GM23338 (cell line): ENCODE measurements at regions not wholly inside any gene's neighbourhood (a gene's known extent, or its start where the extent isn't known, plus 50 kb on each side); places are given as distances from the start of the nearest gene placed in this dataset.

Experiments
- ATAC-seq: fragments of 200-7000 bp; cut with Tn5 transposase; 3 replicates; pipeline ENCODE4 v1.9.1; 2020
- DNase-seq: peaks from one replicate; pipeline ENCODE4 v3.0.0-alpha.2; 2015; ENCODE audit warnings: low spot score
- H2AFZ ChIP-seq: fragments of 200-600 bp; sonication (generic); 2 replicates; pipeline ENCODE4 v1.8.0; 2016; ENCODE audit warnings: antibody characterized with exemption, mild to moderate bottlenecking, moderate library complexity
- H3F3A ChIP-seq: fragments of 200-600 bp; sonication (generic); replicated peaks from 2 replicates; pipeline ENCODE4 v1.8.0; 2017; ENCODE audit warnings: antibody characterized with exemption, mixed run types, low read depth
- H3K27ac ChIP-seq: fragments of 200-600 bp; sonication (generic); 2 replicates; pipeline ENCODE4 v1.6.1; 2016; ENCODE audit warnings: low read depth
- H3K27me3 ChIP-seq: fragments of 200-600 bp; sonication (generic); 2 replicates; pipeline ENCODE4 v1.8.0; 2016; ENCODE audit warnings: mild to moderate bottlenecking, mixed run types, moderate library complexity; ENCODE audit not compliant: insufficient read depth
- H3K36me3 ChIP-seq: fragments of 200-600 bp; sonication (generic); 2 replicates; pipeline ENCODE4 v1.8.0; 2016; ENCODE audit warnings: mild to moderate bottlenecking; ENCODE audit not compliant: insufficient read depth
- H3K4me1 ChIP-seq: fragments of 200-600 bp; sonication (generic); 2 replicates; pipeline ENCODE4 v1.8.0; 2016; ENCODE audit warnings: mild to moderate bottlenecking, moderate library complexity; ENCODE audit not compliant: insufficient read depth
- H3K4me2 ChIP-seq: fragments of 200-600 bp; sonication (generic); 2 replicates; pipeline ENCODE4 v1.7.1; 2017; ENCODE audit warnings: mixed run types
- H3K4me3 ChIP-seq: fragments of 200-600 bp; sonication (generic); 2 replicates; pipeline ENCODE4 v1.6.1; 2016; ENCODE audit warnings: mixed run types
- H3K79me2 ChIP-seq: fragments of 200-600 bp; sonication (generic); replicated peaks from 2 replicates; pipeline ENCODE4 v1.8.0; 2017; ENCODE audit warnings: mild to moderate bottlenecking; ENCODE audit not compliant: insufficient read depth
- H3K9me2 ChIP-seq: fragments of 200-600 bp; sonication (generic); 2 replicates; pipeline ENCODE4 v1.8.0; 2017; ENCODE audit not compliant: insufficient read depth
- H4K20me1 ChIP-seq: fragments of 200-600 bp; sonication (generic); replicated peaks from 2 replicates; pipeline ENCODE4 v1.8.0; 2017; ENCODE audit warnings: mild to moderate bottlenecking; ENCODE audit not compliant: insufficient read depth
- H3K27ac Mint-ChIP-seq: 2 replicates; pipeline ENCODE4 v1.8.0; 2020; ENCODE audit warnings: inconsistent platforms, mild to moderate bottlenecking, moderate library complexity, mixed read lengths
- H3K27me3 Mint-ChIP-seq: 3 replicates; pipeline ENCODE4 v1.8.0; 2022; ENCODE audit warnings: low read depth, mild to moderate bottlenecking, moderate library complexity, mixed read lengths, inconsistent platforms; ENCODE audit not compliant: insufficient read depth, poor library complexity
- H3K36me3 Mint-ChIP-seq: 3 replicates; pipeline ENCODE4 v1.8.0; 2021; ENCODE audit warnings: low read depth, mild to moderate bottlenecking, inconsistent platforms, moderate library complexity, mixed read lengths
- H3K4me1 Mint-ChIP-seq: 3 replicates; pipeline ENCODE4 v1.8.0; 2020; ENCODE audit warnings: mild to moderate bottlenecking, inconsistent platforms, mixed read lengths
- H3K4me3 Mint-ChIP-seq: 3 replicates; pipeline ENCODE4 v1.8.0; 2021; ENCODE audit warnings: moderate library complexity, mild to moderate bottlenecking, inconsistent platforms, mixed read lengths
- H3K9me3 Mint-ChIP-seq: 3 replicates; pipeline ENCODE4 v1.8.0; 2020; ENCODE audit warnings: moderate library complexity, mild to moderate bottlenecking, inconsistent platforms, mixed read lengths
- CREB1 ChIP-seq: fragments of 250-450 bp; sonication (Bioruptor Pico); IDR thresholded peaks from 2 replicates; pipeline ENCODE4 v1.5.0; 2020; ENCODE audit warnings: low read depth, mild to moderate bottlenecking, moderate library complexity
- EZH2 ChIP-seq: fragments of 200-600 bp; sonication (generic); IDR thresholded peaks from one replicate; pipeline ENCODE4 v1.8.0; 2017; ENCODE audit warnings: antibody characterized with exemption, mild to moderate bottlenecking, low read depth; ENCODE audit not compliant: unreplicated experiment
- EZH2phosphoT487 ChIP-seq: fragments of 200-600 bp; sonication (generic); IDR thresholded peaks from one replicate; pipeline ENCODE4 v1.8.1; 2018; ENCODE audit warnings: antibody characterized with exemption; ENCODE audit not compliant: unreplicated experiment
- JUNB ChIP-seq: IDR thresholded peaks from one replicate; pipeline ENCODE4 v1.6.1; 2016; ENCODE audit warnings: antibody characterized with exemption; ENCODE audit not compliant: unreplicated experiment
- NANOG ChIP-seq: IDR thresholded peaks from 2 replicates; pipeline ENCODE4 v1.6.1; 2016; ENCODE audit warnings: antibody characterized with exemption, borderline replicate concordance
- STAT1 ChIP-seq: IDR thresholded peaks from one replicate; pipeline ENCODE4 v1.6.1; 2016; ENCODE audit warnings: antibody characterized with exemption; ENCODE audit not compliant: unreplicated experiment
- ZNF331 ChIP-seq: fragments of 250-450 bp; sonication (Bioruptor Pico); IDR thresholded peaks from 2 replicates; pipeline ENCODE4 v1.5.0; 2020; ENCODE audit warnings: low read depth, mild to moderate bottlenecking, moderate library complexity
- ZNF462 ChIP-seq: fragments of 250-450 bp; sonication (Bioruptor Pico); IDR thresholded peaks from 2 replicates; pipeline ENCODE4 v1.5.0; 2020; ENCODE audit warnings: mild to moderate bottlenecking, moderate library complexity
- TF ChIP-seq, protein P1 (sequence below): IDR thresholded peaks from one replicate; pipeline ENCODE4 v1.6.1; 2018; ENCODE audit warnings: antibody characterized with exemption; ENCODE audit not compliant: unreplicated experiment
- TF ChIP-seq, protein P2 (sequence below), 2 experiments: fragments of 200-600 bp in 1 of 2; sonication (generic) in 1 of 2; conservative IDR thresholded peaks; 2 replicates each; pipeline versions ENCODE4 v1.5.1 to v1.6.1; 2016 to 2017; ENCODE audit warnings: antibody characterized with exemption in 2 of 2, low read depth in 2 of 2, mild to moderate bottlenecking in 2 of 2, moderate library complexity in 1 of 2

DNA sequence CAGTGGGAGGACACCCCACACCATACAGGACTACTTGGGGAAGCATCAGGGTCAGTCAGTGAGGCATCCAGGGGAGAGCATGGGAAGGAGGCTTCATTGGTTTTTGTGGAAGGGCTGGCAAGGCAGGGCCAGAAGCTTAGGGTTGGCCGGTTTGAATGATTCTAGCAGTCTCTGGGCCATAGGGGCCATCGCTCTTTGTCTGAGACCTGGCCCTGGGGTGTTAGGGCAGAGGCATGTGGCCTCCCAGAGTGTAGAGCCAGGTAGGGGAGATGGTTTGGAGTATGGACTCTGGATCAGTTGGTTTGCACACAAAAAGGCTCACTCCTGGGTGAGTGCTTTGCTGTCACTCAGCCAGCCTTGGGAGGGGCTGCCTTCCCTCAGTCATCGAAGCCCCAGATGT, 98.5 kb downstream of the GLI2 start:
- H2AFZ ChIP-seq = no peak overlapping the region
- TF ChIP-seq NANOG = no peak
- TF ChIP-seq ZNF331 (CRISPR knock-in tag) = no peak
- TF ChIP-seq, protein P1, sequence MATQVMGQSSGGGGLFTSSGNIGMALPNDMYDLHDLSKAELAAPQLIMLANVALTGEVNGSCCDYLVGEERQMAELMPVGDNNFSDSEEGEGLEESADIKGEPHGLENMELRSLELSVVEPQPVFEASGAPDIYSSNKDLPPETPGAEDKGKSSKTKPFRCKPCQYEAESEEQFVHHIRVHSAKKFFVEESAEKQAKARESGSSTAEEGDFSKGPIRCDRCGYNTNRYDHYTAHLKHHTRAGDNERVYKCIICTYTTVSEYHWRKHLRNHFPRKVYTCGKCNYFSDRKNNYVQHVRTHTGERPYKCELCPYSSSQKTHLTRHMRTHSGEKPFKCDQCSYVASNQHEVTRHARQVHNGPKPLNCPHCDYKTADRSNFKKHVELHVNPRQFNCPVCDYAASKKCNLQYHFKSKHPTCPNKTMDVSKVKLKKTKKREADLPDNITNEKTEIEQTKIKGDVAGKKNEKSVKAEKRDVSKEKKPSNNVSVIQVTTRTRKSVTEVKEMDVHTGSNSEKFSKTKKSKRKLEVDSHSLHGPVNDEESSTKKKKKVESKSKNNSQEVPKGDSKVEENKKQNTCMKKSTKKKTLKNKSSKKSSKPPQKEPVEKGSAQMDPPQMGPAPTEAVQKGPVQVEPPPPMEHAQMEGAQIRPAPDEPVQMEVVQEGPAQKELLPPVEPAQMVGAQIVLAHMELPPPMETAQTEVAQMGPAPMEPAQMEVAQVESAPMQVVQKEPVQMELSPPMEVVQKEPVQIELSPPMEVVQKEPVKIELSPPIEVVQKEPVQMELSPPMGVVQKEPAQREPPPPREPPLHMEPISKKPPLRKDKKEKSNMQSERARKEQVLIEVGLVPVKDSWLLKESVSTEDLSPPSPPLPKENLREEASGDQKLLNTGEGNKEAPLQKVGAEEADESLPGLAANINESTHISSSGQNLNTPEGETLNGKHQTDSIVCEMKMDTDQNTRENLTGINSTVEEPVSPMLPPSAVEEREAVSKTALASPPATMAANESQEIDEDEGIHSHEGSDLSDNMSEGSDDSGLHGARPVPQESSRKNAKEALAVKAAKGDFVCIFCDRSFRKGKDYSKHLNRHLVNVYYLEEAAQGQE = no peak
- TF ChIP-seq CREB1 (CRISPR knock-in tag) = no peak
- no peak for TF ChIP-seq JUNB
- TF ChIP-seq, protein P2, sequence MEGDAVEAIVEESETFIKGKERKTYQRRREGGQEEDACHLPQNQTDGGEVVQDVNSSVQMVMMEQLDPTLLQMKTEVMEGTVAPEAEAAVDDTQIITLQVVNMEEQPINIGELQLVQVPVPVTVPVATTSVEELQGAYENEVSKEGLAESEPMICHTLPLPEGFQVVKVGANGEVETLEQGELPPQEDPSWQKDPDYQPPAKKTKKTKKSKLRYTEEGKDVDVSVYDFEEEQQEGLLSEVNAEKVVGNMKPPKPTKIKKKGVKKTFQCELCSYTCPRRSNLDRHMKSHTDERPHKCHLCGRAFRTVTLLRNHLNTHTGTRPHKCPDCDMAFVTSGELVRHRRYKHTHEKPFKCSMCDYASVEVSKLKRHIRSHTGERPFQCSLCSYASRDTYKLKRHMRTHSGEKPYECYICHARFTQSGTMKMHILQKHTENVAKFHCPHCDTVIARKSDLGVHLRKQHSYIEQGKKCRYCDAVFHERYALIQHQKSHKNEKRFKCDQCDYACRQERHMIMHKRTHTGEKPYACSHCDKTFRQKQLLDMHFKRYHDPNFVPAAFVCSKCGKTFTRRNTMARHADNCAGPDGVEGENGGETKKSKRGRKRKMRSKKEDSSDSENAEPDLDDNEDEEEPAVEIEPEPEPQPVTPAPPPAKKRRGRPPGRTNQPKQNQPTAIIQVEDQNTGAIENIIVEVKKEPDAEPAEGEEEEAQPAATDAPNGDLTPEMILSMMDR (conservative IDR thresholded peaks at IDR 0.05; ENCODE audit: low read depth in 2 of 2) = no peak
- 0 out of 2 replicates have a peak overlapping the region, but pooled peaks have one; percentile 32 for H3K27ac ChIP-seq
- DNase-seq (no peak), ATAC-seq (peak; percentile 18)
- H3K4me2 ChIP-seq = no peak overlapping the region
- Mint-ChIP-seq H3K4me1 (peaks cover 27% of the 10 kb centered on the region), H3K4me3 (no peak overlapping the region; the same call in 2 of the 3 replicates), H3K36me3 (peaks cover 13% of the 10 kb centered on the region), H3K27me3 (peaks cover 8% of the 10 kb centered on the region), H3K9me3 (no peaks in the 10 kb centered on the region; the same call in 2 of the 3 replicates), H3K27ac (no peak overlapping the region)
- peaks cover 37% of the 10 kb centered on the region for H4K20me1 ChIP-seq
- H3K4me1 ChIP-seq = peaks cover 35% of the 10 kb centered on the region
- no peak overlapping the region for H3K4me3 ChIP-seq
- H3K27me3 ChIP-seq = no peaks in the 10 kb centered on the region
- peaks cover 90% of the 10 kb centered on the region for H3K79me2 ChIP-seq
- 0 out of 2 replicates have a peak, but pooled peaks cover 4% of the 10 kb centered on the region for H3F3A ChIP-seq
- no peaks in the 10 kb centered on the region for H3K36me3 ChIP-seq
- no peaks in the 10 kb centered on the region for H3K9me2 ChIP-seq

DNA sequence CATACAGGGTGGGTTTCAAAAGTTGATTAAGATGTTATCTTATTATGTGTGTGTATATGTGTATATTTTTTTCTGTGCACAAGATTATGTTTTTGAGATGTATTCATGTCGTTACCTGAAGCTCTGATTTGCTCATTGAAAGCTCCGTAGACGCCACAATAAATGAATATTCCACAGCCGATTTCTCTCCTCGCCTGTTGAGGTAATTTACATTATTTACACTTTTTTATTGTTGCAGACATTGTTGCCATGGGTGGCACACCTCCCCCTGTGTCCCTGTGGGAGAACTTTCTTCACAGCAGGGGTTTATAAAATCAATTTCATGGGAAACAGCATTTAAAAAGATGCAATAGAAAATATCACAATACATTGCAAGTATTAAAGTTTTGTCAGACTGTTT, 100.6 kb downstream of the GLI2 start:
- Histone ChIP-seq H3K79me2 (peaks cover 92% of the 10 kb centered on the region), H3K4me2 (peak overlapping the region; percentile 24; the same call in 1 of the 2 replicates), H2AFZ (no peak overlapping the region), H3K27me3 (no peaks in the 10 kb centered on the region), H3K4me3 (no peak overlapping the region), H3K9me2 (no peaks in the 10 kb centered on the region), H3F3A (0 out of 2 replicates have a peak, but pooled peaks cover 4% of the 10 kb centered on the region), H3K4me1 (peaks cover 30% of the 10 kb centered on the region), H3K27ac (no peak overlapping the region), H3K36me3 (no peaks in the 10 kb centered on the region), H4K20me1 (peaks cover 45% of the 10 kb centered on the region)
- Mint-ChIP-seq H3K9me3 (no peaks in the 10 kb centered on the region; the same call in 2 of the 3 replicates), H3K27me3 (peaks cover 8% of the 10 kb centered on the region), H3K4me1 (peaks cover 22% of the 10 kb centered on the region), H3K27ac (no peak overlapping the region), H3K36me3 (peaks cover 13% of the 10 kb centered on the region; the same call in 2 of the 3 replicates), H3K4me3 (no peak overlapping the region)
- no peak for TF ChIP-seq JUNB
- TF ChIP-seq STAT1 = no peak
- TF ChIP-seq NANOG = no peak
- no peak for TF ChIP-seq EZH2phosphoT487
- TF ChIP-seq EZH2 = no peak
- no peak for TF ChIP-seq CREB1 (CRISPR knock-in tag)
- TF ChIP-seq ZNF462 (CRISPR knock-in tag) = no peak
- no peak for DNase-seq
- no peak for ATAC-seq
